ENCODE measurements at regions not wholly inside any gene's neighbourhood (a gene's known extent, or its start where the extent isn't known, plus 50 kb on each side); places are given as distances from the start of the nearest gene placed in this dataset.
A peak's percentile ranks its signal among the peaks of the same experiment; 100 is the strongest.

DNA sequence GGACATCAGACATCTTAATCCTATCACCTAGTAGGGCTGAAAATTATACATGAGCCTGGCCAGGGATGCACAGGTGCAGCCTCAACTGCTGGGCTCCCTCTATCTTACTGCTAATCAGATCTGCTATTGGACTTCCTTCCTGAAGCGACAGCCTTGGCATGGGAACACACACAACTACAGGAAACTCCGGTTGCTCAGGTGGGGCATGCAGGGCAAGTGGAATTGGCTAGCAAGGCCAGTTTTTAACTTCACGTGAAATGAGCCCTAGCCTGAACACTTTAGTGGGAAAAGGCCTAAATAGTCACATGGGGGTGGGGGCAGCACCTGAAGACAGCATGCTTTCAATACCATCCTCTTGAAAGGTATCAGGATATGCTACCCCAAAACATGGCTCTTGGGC, 147.9 kb upstream of the NCKAP5 start:
- no peak overlapping the region for H2BK15ac ChIP-seq (ENCODE audit: low read depth, low read length)

More for the DNA sequence above, 147.9 kb upstream of the NCKAP5 start:
- Histone ChIP-seq H3K9ac (ENCODE audit: low read depth, low read length) (no peak overlapping the region), H3K4me3 (ENCODE audit: insufficient read depth, low read depth, low read length) (no peak overlapping the region), H3K4me1 (ENCODE audit: control insufficient read depth, insufficient read depth, low read length) (peaks cover 9% of the 10 kb centered on the region; the same call in 1 of the 2 replicates), H3K9me1 (ENCODE audit: insufficient read depth, low read length) (peaks cover 3% of the 10 kb centered on the region; the same call in 1 of the 2 replicates), H3K36me3 (ENCODE audit: control insufficient read depth, insufficient read depth, low read length) (no peaks in the 10 kb centered on the region), H4K91ac (ENCODE audit: insufficient read depth, low read depth, low read length) (no peak overlapping the region), H3K9me3 (ENCODE audit: control insufficient read depth, insufficient read depth, low read length) (no peaks in the 10 kb centered on the region), H2AFZ (replicated peaks; ENCODE audit: low read length, poor library complexity) (no peak overlapping the region), H2BK20ac (ENCODE audit: low read depth, low read length) (no peak overlapping the region), H2BK120ac (ENCODE audit: low read depth, low read length) (no peak overlapping the region), H2BK5ac (ENCODE audit: low read depth, low read length, poor library complexity, severe bottlenecking) (no peak overlapping the region), H3K14ac (replicated peaks; ENCODE audit: low read depth, low read length) (no peak overlapping the region), H4K20me1 (ENCODE audit: insufficient read depth, low read length) (no peaks in the 10 kb centered on the region), H3K27ac (ENCODE audit: insufficient read depth, low read length) (no peak overlapping the region), H4K8ac (ENCODE audit: low read depth in 2 of 2, low read length in 2 of 2) (no peak overlapping the region), H3K4ac (ENCODE audit: low read depth, low read length) (no peak overlapping the region), H3K4me2 (ENCODE audit: low read depth, low read length) (no peak overlapping the region), H3K18ac (ENCODE audit: low read depth, low read length) (no peak overlapping the region), H2AK5ac (ENCODE audit: low read depth, low read length) (0 out of 2 replicates have a peak overlapping the region, but pooled peaks have one; percentile 16), H4K5ac (ENCODE audit: low read depth, low read length) (no peak overlapping the region), H3K79me1 (ENCODE audit: low read depth in 1 of 2, low read length in 2 of 2) (no peaks in the 10 kb centered on the region), H3K27me3 (ENCODE audit: control insufficient read depth, insufficient read depth, low read length) (no peaks in the 10 kb centered on the region), H3K23ac (ENCODE audit: low read depth, low read length) (no peak overlapping the region), H3K56ac (ENCODE audit: extremely low read depth, insufficient read depth, low read length) (no peak overlapping the region), H2AK9ac (replicated peaks; ENCODE audit: low read depth, low read length, poor library complexity) (no peak overlapping the region)
- in situ Hi-C loops (cut with MboI; ENCODE audit: low sequenced_read_pairs) = no loop called here
- dilution Hi-C loops (cut with HindIII; ENCODE audit: low sequenced_read_pairs, unreplicated experiment) = no loop called here
- no peak for TF ChIP-seq SMC3 (IDR thresholded peaks at IDR 0.05; ENCODE audit: low read depth, low read length)
- no peak for TF ChIP-seq RAD21 (IDR thresholded peaks at IDR 0.05; ENCODE audit: low read length)
- TF ChIP-seq, protein P1, sequence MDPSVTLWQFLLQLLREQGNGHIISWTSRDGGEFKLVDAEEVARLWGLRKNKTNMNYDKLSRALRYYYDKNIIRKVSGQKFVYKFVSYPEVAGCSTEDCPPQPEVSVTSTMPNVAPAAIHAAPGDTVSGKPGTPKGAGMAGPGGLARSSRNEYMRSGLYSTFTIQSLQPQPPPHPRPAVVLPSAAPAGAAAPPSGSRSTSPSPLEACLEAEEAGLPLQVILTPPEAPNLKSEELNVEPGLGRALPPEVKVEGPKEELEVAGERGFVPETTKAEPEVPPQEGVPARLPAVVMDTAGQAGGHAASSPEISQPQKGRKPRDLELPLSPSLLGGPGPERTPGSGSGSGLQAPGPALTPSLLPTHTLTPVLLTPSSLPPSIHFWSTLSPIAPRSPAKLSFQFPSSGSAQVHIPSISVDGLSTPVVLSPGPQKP (IDR thresholded peaks at IDR 0.05; ENCODE audit: borderline replicate concordance, low read depth, low read length) = no peak
- no peak for TF ChIP-seq MXI1 (IDR thresholded peaks at IDR 0.05; ENCODE audit: borderline replicate concordance, low read depth, low read length)
- TF ChIP-seq, protein P2, sequence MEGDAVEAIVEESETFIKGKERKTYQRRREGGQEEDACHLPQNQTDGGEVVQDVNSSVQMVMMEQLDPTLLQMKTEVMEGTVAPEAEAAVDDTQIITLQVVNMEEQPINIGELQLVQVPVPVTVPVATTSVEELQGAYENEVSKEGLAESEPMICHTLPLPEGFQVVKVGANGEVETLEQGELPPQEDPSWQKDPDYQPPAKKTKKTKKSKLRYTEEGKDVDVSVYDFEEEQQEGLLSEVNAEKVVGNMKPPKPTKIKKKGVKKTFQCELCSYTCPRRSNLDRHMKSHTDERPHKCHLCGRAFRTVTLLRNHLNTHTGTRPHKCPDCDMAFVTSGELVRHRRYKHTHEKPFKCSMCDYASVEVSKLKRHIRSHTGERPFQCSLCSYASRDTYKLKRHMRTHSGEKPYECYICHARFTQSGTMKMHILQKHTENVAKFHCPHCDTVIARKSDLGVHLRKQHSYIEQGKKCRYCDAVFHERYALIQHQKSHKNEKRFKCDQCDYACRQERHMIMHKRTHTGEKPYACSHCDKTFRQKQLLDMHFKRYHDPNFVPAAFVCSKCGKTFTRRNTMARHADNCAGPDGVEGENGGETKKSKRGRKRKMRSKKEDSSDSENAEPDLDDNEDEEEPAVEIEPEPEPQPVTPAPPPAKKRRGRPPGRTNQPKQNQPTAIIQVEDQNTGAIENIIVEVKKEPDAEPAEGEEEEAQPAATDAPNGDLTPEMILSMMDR (conservative IDR thresholded peaks at IDR 0.05; ENCODE audit: low read depth, low read length) = no peak
- no peak for TF ChIP-seq POLR2A (IDR thresholded peaks at IDR 0.05; ENCODE audit: low read depth, low read length)
- no peak for TF ChIP-seq CEBPB (IDR thresholded peaks at IDR 0.05; ENCODE audit: low read depth, low read length)
- no peak for TF ChIP-seq CHD1 (IDR thresholded peaks at IDR 0.05; ENCODE audit: low read depth, low read length)
- TF ChIP-seq, protein P3, sequence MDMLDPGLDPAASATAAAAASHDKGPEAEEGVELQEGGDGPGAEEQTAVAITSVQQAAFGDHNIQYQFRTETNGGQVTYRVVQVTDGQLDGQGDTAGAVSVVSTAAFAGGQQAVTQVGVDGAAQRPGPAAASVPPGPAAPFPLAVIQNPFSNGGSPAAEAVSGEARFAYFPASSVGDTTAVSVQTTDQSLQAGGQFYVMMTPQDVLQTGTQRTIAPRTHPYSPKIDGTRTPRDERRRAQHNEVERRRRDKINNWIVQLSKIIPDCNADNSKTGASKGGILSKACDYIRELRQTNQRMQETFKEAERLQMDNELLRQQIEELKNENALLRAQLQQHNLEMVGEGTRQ (IDR thresholded peaks at IDR 0.05; ENCODE audit: low read depth, low read length) = no peak
- TF ChIP-seq RFX5 (IDR thresholded peaks at IDR 0.05; ENCODE audit: low read depth, low read length) = no peak
- ATAC-seq (ENCODE audit: low read depth) (no peak), DNase-seq (no peak)
- no CpG with 5 or more reads among the region's 3 CpGs for WGBS, 2 experiments (ENCODE audit: extremely low coverage in 2 of 2, insufficient read length in 1 of 2)
- BruUV-seq (replicated peaks) = no TSS peak
- CTCF ChIA-PET = interaction anchor here (0.6 to 0.9 kb wide), 2 partner anchors 10 to 517 kb away, joined by 3 to 4 read pairs; no protein-coding TSS in a partner anchor
- intact Hi-C loops (cut with micrococcal nuclease) = no loop called here
- POLR2A ChIA-PET (ENCODE audit: unreplicated experiment) = no interaction called here
